Cerebellar cortex (tissue), 1 donor: ENCODE measurements at regions not wholly inside any gene's neighbourhood (a gene's known extent, or its start where the extent isn't known, plus 50 kb on each side); places are given as distances from the start of the nearest gene placed in this dataset.
"Not testable (repeated sequence)": the region's sequence is repeated elsewhere in the genome, so short reads cannot be mapped to it uniquely, and the experiment has no call there.

Source experiments
- DNase-seq: peaks from one replicate; pipeline ENCODE4 v3.0.0-alpha.2; 2015; ENCODE audit warnings: low spot score

GRCh38 chr20:47982574-47983360 is 197.5 kb upstream of the SULF2 start:
- DNase-seq, result no peak

- DNase-seq, result no peak
Measured at GRCh38 chr20:47981222-47981621, 195.9 kb upstream of the SULF2 start.

- no peak for DNase-seq
Measured at GRCh38 chr20:47980336-47981177, 195.3 kb upstream of the SULF2 start.

- not testable (repeated sequence) for DNase-seq
Measured at GRCh38 chr20:47979361-47980095, 194.2 kb upstream of the SULF2 start.

GRCh38 chr20:47978428-47979120 is 193.3 kb upstream of the SULF2 start:
- not testable (repeated sequence) for DNase-seq

GRCh38 chr20:47977789-47978252 is 192.5 kb upstream of the SULF2 start:
- DNase-seq, result peak; percentile 72

GRCh38 chr20:47977017-47977788 is 191.9 kb upstream of the SULF2 start:
- not testable (repeated sequence) for DNase-seq

- no peak for DNase-seq
Measured at GRCh38 chr20:47974234-47974878, 189.1 kb upstream of the SULF2 start.

- no peak for DNase-seq
Measured at GRCh38 chr20:47973519-47974233, 188.4 kb upstream of the SULF2 start.

GRCh38 chr20:47972916-47973309 is 187.6 kb upstream of the SULF2 start:
- DNase-seq, result no peak

GRCh38 chr20:47972297-47972915 is 187.1 kb upstream of the SULF2 start:
- DNase-seq, result peak; percentile 11

GRCh38 chr20:47971058-47971791 is 185.9 kb upstream of the SULF2 start:
- DNase-seq, result no peak

GRCh38 chr20:47970282-47970903 is 185.1 kb upstream of the SULF2 start:
- DNase-seq, result no peak

- DNase-seq, result no peak
Measured at GRCh38 chr20:47969426-47969825, 184.1 kb upstream of the SULF2 start.

GRCh38 chr20:47968541-47969310 is 183.4 kb upstream of the SULF2 start:
- DNase-seq, result no peak

- DNase-seq, result no peak
Measured at GRCh38 chr20:47964149-47964548, 178.9 kb upstream of the SULF2 start.

- DNase-seq, result no peak
Measured at GRCh38 chr20:47963022-47963421, 177.7 kb upstream of the SULF2 start.
